ENCODE measurements at regions not wholly inside any gene's neighbourhood (a gene's known extent, or its start where the extent isn't known, plus 50 kb on each side); places are given as distances from the start of the nearest gene placed in this dataset.
"Not testable (repeated sequence)": the region's sequence is repeated elsewhere in the genome, so short reads cannot be mapped to it uniquely, and the experiment has no call there.

GRCh38 chr18:71371951-71372605 is 1083.2 kb downstream of the SOCS6 start:
- TF ChIP-seq CTCF (conservative IDR thresholded peaks at IDR 0.05; ENCODE audit: low read depth, low read length): no peak
- H3K4me3 ChIP-seq (ENCODE audit: low read depth, low read length): no peak overlapping the region
- DNase-seq (ENCODE audit: low read depth): no peak

- no peak overlapping the region for H3K4me3 ChIP-seq (ENCODE audit: low read depth, low read length)
- TF ChIP-seq CTCF (conservative IDR thresholded peaks at IDR 0.05; ENCODE audit: low read depth, low read length): no peak
- peak; percentile 10 for DNase-seq (ENCODE audit: low read depth)
Measured at GRCh38 chr18:71370671-71371445, 1082.0 kb downstream of the SOCS6 start.

GRCh38 chr18:71370095-71370494 is 1081.2 kb downstream of the SOCS6 start:
- TF ChIP-seq CTCF (conservative IDR thresholded peaks at IDR 0.05; ENCODE audit: low read depth, low read length): no peak
- DNase-seq (ENCODE audit: low read depth): no peak
- no peak overlapping the region for H3K4me3 ChIP-seq (ENCODE audit: low read depth, low read length)

- TF ChIP-seq CTCF (conservative IDR thresholded peaks at IDR 0.05; ENCODE audit: low read depth, low read length): no peak
Measured at GRCh38 chr18:71362140-71362539, 1073.3 kb downstream of the SOCS6 start.

GRCh38 chr18:71355599-71355998 is 1066.8 kb downstream of the SOCS6 start:
- not testable (repeated sequence) for H3K4me3 ChIP-seq (ENCODE audit: low read depth, low read length); DNase-seq (ENCODE audit: low read depth)

More at GRCh38 chr18:71362140-71362539, 1073.3 kb downstream of the SOCS6 start:
- no peak overlapping the region for H3K4me3 ChIP-seq (ENCODE audit: low read depth, low read length)
- no peak for DNase-seq (ENCODE audit: low read depth)

- no peak for TF ChIP-seq CTCF (conservative IDR thresholded peaks at IDR 0.05; ENCODE audit: low read depth, low read length)
- no peak overlapping the region for H3K4me3 ChIP-seq (ENCODE audit: low read depth, low read length)
- no peak for DNase-seq (ENCODE audit: low read depth)
Measured at GRCh38 chr18:71352618-71353017, 1063.8 kb downstream of the SOCS6 start.

- TF ChIP-seq CTCF (conservative IDR thresholded peaks at IDR 0.05; ENCODE audit: low read depth, low read length): no peak
- no peak overlapping the region for H3K4me3 ChIP-seq (ENCODE audit: low read depth, low read length)
- no peak for DNase-seq (ENCODE audit: low read depth)
Measured at GRCh38 chr18:71336576-71337210, 1047.8 kb downstream of the SOCS6 start.

All from choroid plexus epithelial cell (primary cell).